ENCODE measurements at regions not wholly inside any gene's neighbourhood (a gene's known extent, or its start where the extent isn't known, plus 50 kb on each side); places are given as distances from the start of the nearest gene placed in this dataset.

GRCh38 chr13:91100944-91101343, 246.5 kb upstream of the MIR17HG start:
- H3K4me3 ChIP-seq (replicated peaks; ENCODE audit: low read depth, low read length) = no peak overlapping the region
- no peak for DNase-seq (ENCODE audit: low read depth)
- TF ChIP-seq CTCF (IDR thresholded peaks at IDR 0.05; ENCODE audit: low read length, missing control alignments) = no peak

- DNase-seq (ENCODE audit: low read depth) = no peak
- TF ChIP-seq CTCF (IDR thresholded peaks at IDR 0.05; ENCODE audit: low read length, missing control alignments) = no peak
Observed at GRCh38 chr13:91101381-91101780, 246.1 kb upstream of the MIR17HG start.

GRCh38 chr13:91105270-91105669, 242.2 kb upstream of the MIR17HG start:
- no peak for TF ChIP-seq CTCF (IDR thresholded peaks at IDR 0.05; ENCODE audit: low read length, missing control alignments)
- no peak for DNase-seq (ENCODE audit: low read depth)

More at GRCh38 chr13:91101381-91101780, 246.1 kb upstream of the MIR17HG start:
- no peak overlapping the region for H3K4me3 ChIP-seq (replicated peaks; ENCODE audit: low read depth, low read length)

GRCh38 chr13:91106565-91106964, 240.9 kb upstream of the MIR17HG start:
- DNase-seq (ENCODE audit: low read depth) = no peak
- no peak for TF ChIP-seq CTCF (IDR thresholded peaks at IDR 0.05; ENCODE audit: low read length, missing control alignments)
- H3K4me3 ChIP-seq (replicated peaks; ENCODE audit: low read depth, low read length) = no peak overlapping the region

More at GRCh38 chr13:91105270-91105669, 242.2 kb upstream of the MIR17HG start:
- no peak overlapping the region for H3K4me3 ChIP-seq (replicated peaks; ENCODE audit: low read depth, low read length)

- no peak overlapping the region for H3K4me3 ChIP-seq (replicated peaks; ENCODE audit: low read depth, low read length)
- no peak for DNase-seq (ENCODE audit: low read depth)
- no peak for TF ChIP-seq CTCF (IDR thresholded peaks at IDR 0.05; ENCODE audit: low read length, missing control alignments)
Observed at GRCh38 chr13:91108315-91108714, 239.2 kb upstream of the MIR17HG start.

- no peak for TF ChIP-seq CTCF (IDR thresholded peaks at IDR 0.05; ENCODE audit: low read length, missing control alignments)
- H3K4me3 ChIP-seq (replicated peaks; ENCODE audit: low read depth, low read length) = no peak overlapping the region
- no peak for DNase-seq (ENCODE audit: low read depth)
Observed at GRCh38 chr13:91111476-91112200, 235.8 kb upstream of the MIR17HG start.
